ENCODE measurements at regions not wholly inside any gene's neighbourhood (a gene's known extent, or its start where the extent isn't known, plus 50 kb on each side); places are given as distances from the start of the nearest gene placed in this dataset.

- Histone ChIP-seq H2AFZ (ENCODE audit: low read length) (no peak overlapping the region), H3K4me2 (ENCODE audit: low read length) (no peak overlapping the region), H3K9me3 (ENCODE audit: low read length) (no peaks in the 10 kb centered on the region), H3K9me2 (replicated peaks; ENCODE audit: low read length) (no peaks in the 10 kb centered on the region), H4K20me1 (ENCODE audit: low read length) (no peaks in the 10 kb centered on the region), H3K9ac (ENCODE audit: low read length) (no peak overlapping the region), H3K27ac (ENCODE audit: low read length) (no peak overlapping the region), H3F3A (ENCODE audit: low read length, unreplicated experiment) (no peaks in the 10 kb centered on the region), H3K36me3 (ENCODE audit: low read depth, low read length) (no peaks in the 10 kb centered on the region), H3K4me3 (ENCODE audit: low read length) (no peak overlapping the region), H3K79me2 (ENCODE audit: low read length) (no peaks in the 10 kb centered on the region), H3K27me3 (ENCODE audit: low read length) (no peaks in the 10 kb centered on the region), H3K4me1 (ENCODE audit: insufficient read depth, low read length) (peaks cover 34% of the 10 kb centered on the region)
- DNase-seq (no peak), ATAC-seq (no peak)
- ChIA-PET CTCF (no interaction called here), POLR2A (ENCODE audit: unreplicated experiment) (no interaction called here)
- intact Hi-C loops (cut with micrococcal nuclease): no loop called here
- TF ChIP-seq EZH2 (IDR thresholded peaks at IDR 0.05; ENCODE audit: low read length, unreplicated experiment): no peak
- no peak for TF ChIP-seq EZH2phosphoT487 (IDR thresholded peaks at IDR 0.05; ENCODE audit: borderline replicate concordance, low read length)
- TF ChIP-seq CTCF (conservative IDR thresholded peaks at IDR 0.05; ENCODE audit: low read depth, low read length): no peak
- BruUV-seq (replicated peaks): no TSS peak
These were observed 154.0 kb downstream of the GASK1B start for GRCh38 chr4:158018831-158019230.

- intact Hi-C loops (cut with micrococcal nuclease): no loop called here
- Histone ChIP-seq H3K4me2 (ENCODE audit: low read length) (no peak overlapping the region), H3K27me3 (ENCODE audit: low read length) (no peaks in the 10 kb centered on the region), H3K9ac (ENCODE audit: low read length) (no peak overlapping the region), H3K36me3 (ENCODE audit: low read depth, low read length) (no peaks in the 10 kb centered on the region), H3K9me2 (replicated peaks; ENCODE audit: low read length) (no peaks in the 10 kb centered on the region), H3K79me2 (ENCODE audit: low read length) (no peaks in the 10 kb centered on the region), H3K4me1 (ENCODE audit: insufficient read depth, low read length) (peaks cover 31% of the 10 kb centered on the region), H4K20me1 (ENCODE audit: low read length) (no peaks in the 10 kb centered on the region), H2AFZ (ENCODE audit: low read length) (no peak overlapping the region), H3K27ac (ENCODE audit: low read length) (no peak overlapping the region), H3K4me3 (ENCODE audit: low read length) (no peak overlapping the region), H3K9me3 (ENCODE audit: low read length) (no peaks in the 10 kb centered on the region), H3F3A (ENCODE audit: low read length, unreplicated experiment) (no peaks in the 10 kb centered on the region)
- TF ChIP-seq CTCF (conservative IDR thresholded peaks at IDR 0.05; ENCODE audit: low read depth, low read length) (no peak), EZH2phosphoT487 (IDR thresholded peaks at IDR 0.05; ENCODE audit: borderline replicate concordance, low read length) (no peak), EZH2 (IDR thresholded peaks at IDR 0.05; ENCODE audit: low read length, unreplicated experiment) (no peak)
- ChIA-PET POLR2A (ENCODE audit: unreplicated experiment) (no interaction called here), CTCF (no interaction called here)
- DNase-seq (no peak), ATAC-seq (no peak)
- no TSS peak for BruUV-seq (replicated peaks)
These were observed 154.5 kb downstream of the GASK1B start for GRCh38 chr4:158018221-158018830.

DNA sequence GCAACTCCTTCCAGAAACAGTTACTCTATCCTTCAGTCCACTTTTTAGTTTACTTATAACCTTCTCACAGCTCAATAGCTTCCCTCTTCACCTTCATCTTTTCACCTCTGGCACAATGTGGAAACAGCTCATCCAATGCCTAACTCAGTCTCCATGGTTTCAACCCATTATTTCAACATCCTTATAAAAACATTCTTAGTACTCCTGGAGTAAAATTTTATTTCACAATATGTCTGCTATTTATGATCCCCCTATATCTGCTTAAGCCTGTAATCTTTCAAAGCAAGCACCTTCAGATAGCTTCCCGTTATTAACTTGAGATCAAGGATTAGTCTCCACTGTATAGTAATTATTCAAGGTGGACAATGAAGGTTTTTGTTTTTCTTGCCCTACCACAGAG lies 156.3 kb downstream of the GASK1B start:
- no peaks in the 10 kb centered on the region for H3K9me2 ChIP-seq (replicated peaks; ENCODE audit: low read length)
- CTCF ChIA-PET: no interaction called here
- POLR2A ChIA-PET (ENCODE audit: unreplicated experiment): no interaction called here
- BruUV-seq (replicated peaks): no TSS peak
- TF ChIP-seq CTCF (conservative IDR thresholded peaks at IDR 0.05; ENCODE audit: low read depth, low read length) (no peak), EZH2 (IDR thresholded peaks at IDR 0.05; ENCODE audit: low read length, unreplicated experiment) (no peak), EZH2phosphoT487 (IDR thresholded peaks at IDR 0.05; ENCODE audit: borderline replicate concordance, low read length) (no peak)
- no peak overlapping the region for H2AFZ ChIP-seq (ENCODE audit: low read length)
- H4K20me1 ChIP-seq (ENCODE audit: low read length): no peaks in the 10 kb centered on the region
- H3F3A ChIP-seq (ENCODE audit: low read length, unreplicated experiment): no peaks in the 10 kb centered on the region
- no peak for ATAC-seq
- H3K27ac ChIP-seq (ENCODE audit: low read length): no peak overlapping the region
- no peaks in the 10 kb centered on the region for H3K79me2 ChIP-seq (ENCODE audit: low read length)
- H3K36me3 ChIP-seq (ENCODE audit: low read depth, low read length): no peaks in the 10 kb centered on the region
- H3K27me3 ChIP-seq (ENCODE audit: low read length): no peaks in the 10 kb centered on the region
- intact Hi-C loops (cut with micrococcal nuclease): no loop called here
- H3K4me3 ChIP-seq (ENCODE audit: low read length): no peak overlapping the region
- peaks cover 31% of the 10 kb centered on the region for H3K4me1 ChIP-seq (ENCODE audit: insufficient read depth, low read length)
- H3K4me2 ChIP-seq (ENCODE audit: low read length): no peak overlapping the region
- no peaks in the 10 kb centered on the region for H3K9me3 ChIP-seq (ENCODE audit: low read length)
- DNase-seq: no peak
- H3K9ac ChIP-seq (ENCODE audit: low read length): no peak overlapping the region
